Esophagus squamous epithelium (tissue), 4 donors: ENCODE measurements at regions not wholly inside any gene's neighbourhood (a gene's known extent, or its start where the extent isn't known, plus 50 kb on each side); places are given as distances from the start of the nearest gene placed in this dataset.
"Not testable (repeated sequence)": the region's sequence is repeated elsewhere in the genome, so short reads cannot be mapped to it uniquely, and the experiment has no call there.

Experiments used
- POLR2A ChIP-seq, 4 donors: fragments of 450-650 bp; IDR thresholded peaks; one replicate each; pipeline ENCODE4 v1.6.1; 2017; ENCODE audit warnings: antibody characterized with exemption in 4 of 4, mild to moderate bottlenecking in 4 of 4, moderate library complexity in 3 of 4
- TF ChIP-seq, protein P1 (sequence below), 6 experiments: fragments of 450-650 bp in 4 of 6; fragments of 200-600 bp in 2 of 6; sonication (generic) in 2 of 6; IDR thresholded peaks; one replicate each; pipeline ENCODE4 v1.5.1; 2016 to 2019; ENCODE audit warnings: antibody characterized with exemption in 6 of 6, mild to moderate bottlenecking in 4 of 6, moderate library complexity in 4 of 6

DNA sequence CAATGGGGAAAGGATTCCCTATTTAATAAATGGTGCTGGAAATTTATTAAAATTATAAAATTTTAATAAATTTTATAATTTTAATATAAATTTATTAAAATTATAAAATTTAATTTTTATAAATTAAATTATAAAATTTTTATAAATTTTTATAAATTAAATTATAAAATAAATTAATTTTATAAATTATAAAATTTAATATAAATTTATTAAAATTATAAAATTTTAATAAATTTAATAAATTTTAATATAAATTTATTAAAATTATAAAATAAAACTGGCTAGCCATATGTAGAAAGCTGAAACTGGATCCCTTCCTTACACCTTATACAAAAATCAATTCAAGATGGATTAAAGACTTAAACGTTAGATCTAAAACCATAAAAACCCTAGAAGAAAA lies 356.7 kb upstream of the TFPI start:
- TF ChIP-seq POLR2A (IDR thresholded peaks at IDR 0.05): not testable (repeated sequence)
- TF ChIP-seq, protein P1, sequence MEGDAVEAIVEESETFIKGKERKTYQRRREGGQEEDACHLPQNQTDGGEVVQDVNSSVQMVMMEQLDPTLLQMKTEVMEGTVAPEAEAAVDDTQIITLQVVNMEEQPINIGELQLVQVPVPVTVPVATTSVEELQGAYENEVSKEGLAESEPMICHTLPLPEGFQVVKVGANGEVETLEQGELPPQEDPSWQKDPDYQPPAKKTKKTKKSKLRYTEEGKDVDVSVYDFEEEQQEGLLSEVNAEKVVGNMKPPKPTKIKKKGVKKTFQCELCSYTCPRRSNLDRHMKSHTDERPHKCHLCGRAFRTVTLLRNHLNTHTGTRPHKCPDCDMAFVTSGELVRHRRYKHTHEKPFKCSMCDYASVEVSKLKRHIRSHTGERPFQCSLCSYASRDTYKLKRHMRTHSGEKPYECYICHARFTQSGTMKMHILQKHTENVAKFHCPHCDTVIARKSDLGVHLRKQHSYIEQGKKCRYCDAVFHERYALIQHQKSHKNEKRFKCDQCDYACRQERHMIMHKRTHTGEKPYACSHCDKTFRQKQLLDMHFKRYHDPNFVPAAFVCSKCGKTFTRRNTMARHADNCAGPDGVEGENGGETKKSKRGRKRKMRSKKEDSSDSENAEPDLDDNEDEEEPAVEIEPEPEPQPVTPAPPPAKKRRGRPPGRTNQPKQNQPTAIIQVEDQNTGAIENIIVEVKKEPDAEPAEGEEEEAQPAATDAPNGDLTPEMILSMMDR (IDR thresholded peaks at IDR 0.05): not testable (repeated sequence)
